ENCODE measurements at regions not wholly inside any gene's neighbourhood (a gene's known extent, or its start where the extent isn't known, plus 50 kb on each side); places are given as distances from the start of the nearest gene placed in this dataset.

GRCh38 chr9:105993116-105993854, 298.9 kb downstream of the TMEM38B start:
- DNase-seq (ENCODE audit: low read depth) (no peak), FAIRE-seq (no peak)
- no peaks in the 10 kb centered on the region for H3K36me3 ChIP-seq (ENCODE audit: control insufficient read depth, insufficient read depth, low read length)
- no peaks in the 10 kb centered on the region for H3K27me3 ChIP-seq (ENCODE audit: control insufficient read depth, insufficient read depth, low read length)
- TF ChIP-seq CTCF (IDR thresholded peaks at IDR 0.05; ENCODE audit: insufficient read depth, low read length, severe bottlenecking), result no peak
- H3K4me3 ChIP-seq (ENCODE audit: low read depth, low read length), result no peak overlapping the region

GRCh38 chr9:105993921-105994715, 299.8 kb downstream of the TMEM38B start:
- Histone ChIP-seq H3K36me3 (ENCODE audit: control insufficient read depth, insufficient read depth, low read length) (no peaks in the 10 kb centered on the region), H3K4me3 (ENCODE audit: low read depth, low read length) (no peak overlapping the region), H3K27me3 (ENCODE audit: control insufficient read depth, insufficient read depth, low read length) (no peaks in the 10 kb centered on the region)
- TF ChIP-seq CTCF (IDR thresholded peaks at IDR 0.05; ENCODE audit: insufficient read depth, low read length, severe bottlenecking), result no peak
- FAIRE-seq (no peak), DNase-seq (ENCODE audit: low read depth) (no peak)

- FAIRE-seq (no peak), DNase-seq (ENCODE audit: low read depth) (peak; percentile 75)
- H3K4me3 ChIP-seq (ENCODE audit: low read depth, low read length), result no peak overlapping the region
- TF ChIP-seq CTCF (IDR thresholded peaks at IDR 0.05; ENCODE audit: insufficient read depth, low read length, severe bottlenecking), result no peak
- no peaks in the 10 kb centered on the region for H3K36me3 ChIP-seq (ENCODE audit: control insufficient read depth, insufficient read depth, low read length)
- no peaks in the 10 kb centered on the region for H3K27me3 ChIP-seq (ENCODE audit: control insufficient read depth, insufficient read depth, low read length)
Measured at GRCh38 chr9:105994970-105995369, 300.6 kb downstream of the TMEM38B start.

- peaks cover 1% of the 10 kb centered on the region for H3K27me3 ChIP-seq (ENCODE audit: control insufficient read depth, insufficient read depth, low read length)
- FAIRE-seq (no peak), DNase-seq (ENCODE audit: low read depth) (no peak)
- no peak overlapping the region for H3K4me3 ChIP-seq (ENCODE audit: low read depth, low read length)
- no peak for TF ChIP-seq CTCF (IDR thresholded peaks at IDR 0.05; ENCODE audit: insufficient read depth, low read length, severe bottlenecking)
- no peaks in the 10 kb centered on the region for H3K36me3 ChIP-seq (ENCODE audit: control insufficient read depth, insufficient read depth, low read length)
Measured at GRCh38 chr9:106017198-106017740, 322.9 kb downstream of the TMEM38B start.

GRCh38 chr9:106019039-106019680, 324.8 kb downstream of the TMEM38B start:
- H3K27me3 ChIP-seq (ENCODE audit: control insufficient read depth, insufficient read depth, low read length), result peaks cover 1% of the 10 kb centered on the region

More at GRCh38 chr9:106019039-106019680, 324.8 kb downstream of the TMEM38B start:
- no peak overlapping the region for H3K4me3 ChIP-seq (ENCODE audit: low read depth, low read length)
- FAIRE-seq (no peak), DNase-seq (ENCODE audit: low read depth) (no peak)
- no peak for TF ChIP-seq CTCF (IDR thresholded peaks at IDR 0.05; ENCODE audit: insufficient read depth, low read length, severe bottlenecking)
- no peaks in the 10 kb centered on the region for H3K36me3 ChIP-seq (ENCODE audit: control insufficient read depth, insufficient read depth, low read length)
